Eye (tissue), 1 donor: ENCODE measurements at regions not wholly inside any gene's neighbourhood (a gene's known extent, or its start where the extent isn't known, plus 50 kb on each side); places are given as distances from the start of the nearest gene placed in this dataset.
"Not testable (repeated sequence)": the region's sequence is repeated elsewhere in the genome, so short reads cannot be mapped to it uniquely, and the experiment has no call there.

ENCODE experiments used
- DNase-seq: peaks from one replicate; pipeline ENCODE4 v3.0.0-alpha.2; 2015

DNA sequence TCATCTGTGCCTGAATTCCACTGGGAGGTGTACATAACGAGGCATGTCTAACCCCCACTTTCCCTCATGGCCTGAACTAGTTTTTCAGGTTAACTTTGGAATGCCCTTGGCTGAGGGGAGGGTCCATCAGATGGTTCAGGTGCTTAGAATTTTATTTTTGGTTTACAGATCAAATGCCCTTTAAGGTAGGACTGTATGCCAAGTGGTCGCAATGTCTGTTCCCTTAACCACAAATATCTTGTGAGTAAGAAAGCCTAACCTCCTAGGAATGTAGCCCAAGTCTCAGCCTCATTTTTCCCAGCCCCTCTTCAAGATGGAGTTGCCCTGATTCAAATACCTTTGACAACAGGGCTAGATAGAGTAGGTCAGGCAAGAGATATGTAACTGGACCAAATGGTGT, 78.4 kb downstream of the RNASET2 start:
- no peak for DNase-seq

DNA sequence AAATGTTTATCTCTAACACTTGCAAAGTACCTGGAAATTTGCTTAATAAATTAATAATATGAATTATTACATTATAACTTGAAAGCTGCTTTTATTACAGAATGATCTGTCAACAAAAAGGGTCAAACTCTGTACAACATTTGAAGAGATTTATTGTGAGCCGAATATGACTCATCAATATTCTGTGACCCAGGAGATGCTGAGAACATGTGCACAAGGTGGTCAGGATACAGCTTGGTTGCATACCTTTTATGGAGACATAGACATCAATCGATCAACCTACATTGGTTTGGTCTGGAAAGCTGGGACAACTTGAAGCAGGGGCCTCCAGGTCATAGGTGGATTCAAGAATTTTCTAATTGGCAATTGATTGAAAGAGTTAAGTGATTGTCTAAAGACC, 79.0 kb downstream of the RNASET2 start:
- DNase-seq, result no peak

DNA sequence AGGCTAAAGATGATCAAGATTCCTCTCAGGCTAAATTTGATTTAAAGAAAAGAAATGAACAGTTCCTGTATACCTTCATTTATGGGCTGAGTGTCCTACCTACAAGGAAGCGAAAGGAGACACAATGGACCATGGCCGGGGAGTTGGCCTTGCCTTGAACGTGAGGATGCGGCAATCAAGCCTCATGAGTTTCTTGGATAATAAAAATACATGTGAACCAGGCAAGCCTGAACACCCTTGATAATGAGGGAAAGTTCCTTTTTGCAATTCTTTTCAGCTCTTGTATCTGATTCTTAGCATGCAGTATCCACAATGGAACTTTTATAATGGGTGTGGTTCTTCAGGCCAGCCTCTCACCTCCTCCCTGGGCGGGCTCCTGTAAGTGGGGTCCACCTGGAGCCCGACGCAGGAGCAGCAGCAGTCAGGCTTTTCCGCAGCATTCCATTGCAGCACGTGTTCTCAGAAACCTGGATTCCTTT, 83.8 kb downstream of the RNASET2 start:
- DNase-seq, result no peak

DNA sequence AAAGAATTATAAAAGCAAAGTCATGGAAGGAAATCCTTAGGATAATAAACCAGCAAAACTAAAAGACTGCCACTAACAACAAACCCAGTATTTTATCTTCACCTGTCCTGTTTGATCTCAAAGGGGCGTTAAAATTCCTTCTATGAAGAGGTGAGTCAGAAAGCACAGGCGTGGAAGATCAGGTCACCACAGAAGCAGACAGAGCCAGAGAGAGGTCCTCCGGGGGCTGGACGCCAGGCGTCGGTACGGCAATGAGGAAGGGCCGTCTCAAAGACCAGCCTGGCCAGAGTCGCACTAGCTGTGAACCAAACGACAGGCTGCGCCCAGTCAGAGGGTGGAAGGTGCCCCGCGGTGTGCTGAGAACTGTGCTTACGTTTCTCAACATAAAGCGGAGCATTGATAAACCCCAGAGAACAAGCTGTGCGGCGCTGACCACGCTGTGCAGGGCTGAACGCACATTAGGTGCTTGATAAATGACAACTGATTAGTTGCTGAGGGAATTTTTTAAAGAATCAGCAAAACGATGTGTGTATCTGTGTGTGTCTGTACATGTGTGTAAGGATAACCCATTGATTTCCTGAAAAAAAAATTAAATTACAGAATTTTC, 85.6 kb downstream of the RNASET2 start:
- DNase-seq, result no peak

DNA sequence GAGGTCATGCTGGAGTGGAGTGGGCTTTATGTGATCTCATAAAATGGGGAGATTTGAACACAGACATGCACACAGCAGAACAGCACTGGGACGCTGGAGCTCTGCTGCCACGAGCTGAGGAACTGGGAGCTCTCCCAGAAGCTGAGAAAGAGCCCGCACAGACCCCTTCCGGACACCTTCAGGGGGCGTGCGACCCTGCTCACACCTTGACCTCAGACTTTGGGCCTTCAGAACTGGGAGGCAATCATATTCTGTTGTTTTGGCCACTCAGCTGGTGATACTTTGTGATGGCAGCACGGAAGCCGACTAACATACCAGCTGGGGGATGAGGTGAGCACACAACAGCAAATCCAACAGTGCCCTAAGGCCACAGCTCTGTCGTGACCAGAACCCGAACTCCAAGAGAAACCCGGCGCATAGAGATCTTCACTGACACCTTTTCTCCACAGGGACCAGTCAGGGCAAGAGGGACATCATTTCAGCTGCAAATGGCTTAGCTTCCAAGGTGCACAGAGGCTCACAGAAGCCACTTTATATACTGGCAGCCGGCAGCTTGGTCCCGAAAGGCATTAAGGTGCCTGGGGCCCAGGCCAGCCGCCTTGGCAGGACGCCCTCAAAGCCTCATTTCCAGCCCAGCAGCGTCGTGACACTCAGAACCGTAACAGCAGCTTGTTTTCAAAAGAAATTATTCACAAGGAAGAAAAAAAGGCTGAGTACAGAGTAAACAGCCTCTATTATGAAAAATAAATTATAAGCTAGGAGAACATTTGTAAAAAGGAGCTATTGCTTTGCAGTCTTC, 89.3 kb downstream of the RNASET2 start:
- no peak for DNase-seq

DNA sequence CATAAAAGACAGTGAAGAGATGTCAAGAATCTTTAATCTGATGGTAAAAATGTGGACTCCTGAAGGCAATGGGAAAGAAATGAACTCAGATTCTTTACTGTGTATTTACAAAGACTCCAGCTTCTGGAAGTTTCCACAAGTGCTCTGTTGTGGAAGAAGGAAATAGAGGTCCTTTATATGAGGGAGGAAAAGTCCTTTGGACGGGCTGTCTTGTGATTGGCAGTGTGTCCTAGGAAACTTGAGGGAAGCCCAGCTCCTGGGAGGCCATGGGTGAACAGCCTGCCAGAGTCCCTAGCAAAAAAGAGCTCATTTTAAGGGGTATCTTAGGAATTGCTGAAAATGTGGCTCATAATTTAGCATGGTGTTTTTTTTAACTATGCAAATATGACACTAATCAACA, 92.0 kb downstream of the RNASET2 start:
- no peak for DNase-seq

DNA sequence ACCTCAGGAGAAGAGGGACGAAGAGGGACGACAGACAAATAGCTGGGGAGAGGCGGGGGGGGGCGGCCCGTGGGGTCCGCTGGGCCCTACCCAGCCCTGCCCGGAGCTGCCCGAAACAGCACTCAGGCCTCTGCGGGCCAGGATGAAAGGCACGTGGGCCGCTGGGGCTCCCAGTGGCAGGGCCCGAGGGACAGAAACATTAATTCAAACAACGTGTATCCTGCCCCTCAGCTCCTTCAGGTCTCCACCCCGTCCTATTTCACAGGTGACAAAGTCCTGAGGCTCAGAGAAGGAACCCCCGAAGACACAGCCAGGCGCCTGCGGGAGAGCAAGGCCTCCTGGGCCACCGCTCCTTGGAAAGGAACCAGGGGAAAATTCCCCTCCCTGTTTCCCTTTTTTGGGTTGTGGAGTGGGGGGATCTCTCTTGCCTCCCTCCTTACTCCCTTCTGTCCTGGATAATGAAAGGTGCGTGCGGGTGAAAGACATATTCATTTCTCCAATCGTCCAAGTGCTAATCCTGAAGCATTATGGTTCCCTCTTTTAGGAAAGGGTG, 93.3 kb downstream of the RNASET2 start:
- DNase-seq, result no peak

DNA sequence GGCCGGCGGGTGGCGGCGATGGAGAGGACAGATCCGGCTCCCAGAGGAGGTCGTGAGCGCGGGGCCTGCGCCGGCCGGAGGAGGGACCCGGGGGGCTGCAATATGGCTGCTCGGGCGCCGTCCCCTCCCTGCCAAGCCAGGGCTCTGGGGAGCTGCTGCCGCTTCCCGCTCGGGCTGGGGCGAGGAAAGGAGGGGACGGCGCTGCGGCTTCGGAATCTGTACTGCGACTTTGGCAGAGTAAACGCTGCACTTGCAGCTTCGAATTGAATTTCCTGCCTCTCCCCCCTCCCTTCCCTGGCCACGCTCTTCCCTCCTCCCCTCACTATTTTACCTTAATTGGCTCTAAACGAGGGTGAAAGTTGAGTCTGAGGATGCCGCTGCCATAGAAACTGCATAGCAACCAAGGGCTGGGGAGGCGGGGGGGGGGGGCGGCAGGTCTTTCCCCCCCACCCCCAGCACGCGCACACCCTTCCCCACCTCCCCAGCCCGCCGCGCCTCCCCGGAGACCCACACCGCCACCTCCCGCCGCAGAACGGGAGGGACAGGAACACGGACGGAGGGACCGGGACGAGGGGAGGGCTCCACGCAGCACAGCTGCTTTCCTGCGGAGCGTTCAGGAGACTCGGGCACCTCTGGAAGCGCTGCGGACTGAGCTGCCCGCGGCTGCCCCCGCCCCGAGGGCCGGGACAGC, 93.9 kb downstream of the RNASET2 start:
- DNase-seq, result peak; percentile 82

DNA sequence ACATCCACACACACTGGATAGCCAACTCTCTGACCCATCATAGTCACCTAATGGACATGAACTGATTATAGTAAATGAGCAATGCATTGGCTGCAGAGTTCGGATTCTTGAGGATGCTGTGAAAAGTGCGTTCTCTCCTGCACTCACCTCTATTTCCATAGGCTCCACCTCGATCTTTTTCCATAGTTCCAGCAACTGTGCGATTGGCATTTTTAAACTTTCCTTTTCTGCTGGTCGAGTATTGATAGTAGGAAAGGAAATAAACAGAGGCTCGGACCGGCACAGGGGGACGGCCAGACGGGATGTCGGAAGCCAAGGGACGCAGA, 94.4 kb downstream of the RNASET2 start:
- no peak for DNase-seq

DNA sequence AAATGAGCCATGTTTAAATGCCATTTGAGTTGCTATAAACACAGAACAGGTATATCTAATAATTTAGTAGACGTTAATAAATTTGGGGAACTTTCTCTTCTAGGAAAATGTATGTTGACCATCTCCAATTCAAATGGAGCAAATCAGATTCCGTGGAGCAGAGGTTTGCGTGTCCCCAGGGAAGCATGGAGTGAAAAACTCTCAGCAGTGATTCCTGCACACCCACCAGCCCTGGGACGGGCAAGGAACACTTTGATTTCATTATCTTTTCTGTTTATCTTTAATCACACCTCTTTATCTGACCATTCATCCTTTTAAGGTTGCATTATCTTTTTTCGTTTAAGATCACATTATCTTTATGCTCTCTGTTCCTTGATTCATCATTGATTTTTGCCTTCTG, 95.0 kb downstream of the RNASET2 start:
- DNase-seq, result no peak

DNA sequence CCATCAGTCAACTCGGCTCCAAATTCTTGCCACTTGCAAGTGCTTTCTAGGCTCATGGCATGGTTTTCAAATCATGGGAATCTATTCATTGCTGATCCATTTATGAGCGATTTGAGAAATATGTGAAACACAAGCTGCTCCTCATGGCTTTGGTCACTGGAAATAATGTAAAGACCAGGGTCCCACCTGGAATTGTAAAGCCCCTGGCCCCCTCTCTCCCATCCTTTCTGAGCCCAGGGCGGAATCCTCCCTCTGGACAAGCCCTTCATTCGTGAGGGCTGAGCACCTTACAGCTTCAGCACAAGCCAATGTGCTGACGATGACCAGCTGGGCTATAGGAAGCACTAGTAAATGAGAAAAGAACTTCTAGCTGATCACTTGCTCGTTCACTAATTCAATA, 96.0 kb downstream of the RNASET2 start:
- no peak for DNase-seq

DNA sequence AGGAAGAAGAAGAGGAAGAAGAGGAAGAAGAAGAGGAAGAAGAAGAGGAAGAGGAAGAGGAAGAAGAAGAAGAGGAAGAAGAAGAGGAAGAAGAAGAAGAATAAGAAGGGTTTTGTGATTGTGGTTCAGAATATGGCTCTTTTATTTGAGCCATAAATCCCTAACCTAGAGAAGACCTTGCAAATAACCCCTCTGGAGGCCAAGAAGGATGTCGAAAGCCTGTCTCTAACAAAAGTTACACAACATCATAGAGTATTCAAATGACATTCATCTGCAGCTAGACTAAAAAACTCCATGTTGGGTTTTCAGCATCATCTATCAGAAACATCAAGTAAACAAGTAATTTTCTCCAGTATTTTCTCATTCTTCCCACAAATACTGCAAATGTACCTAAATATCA, 100.9 kb downstream of the RNASET2 start:
- DNase-seq, result no peak

DNA sequence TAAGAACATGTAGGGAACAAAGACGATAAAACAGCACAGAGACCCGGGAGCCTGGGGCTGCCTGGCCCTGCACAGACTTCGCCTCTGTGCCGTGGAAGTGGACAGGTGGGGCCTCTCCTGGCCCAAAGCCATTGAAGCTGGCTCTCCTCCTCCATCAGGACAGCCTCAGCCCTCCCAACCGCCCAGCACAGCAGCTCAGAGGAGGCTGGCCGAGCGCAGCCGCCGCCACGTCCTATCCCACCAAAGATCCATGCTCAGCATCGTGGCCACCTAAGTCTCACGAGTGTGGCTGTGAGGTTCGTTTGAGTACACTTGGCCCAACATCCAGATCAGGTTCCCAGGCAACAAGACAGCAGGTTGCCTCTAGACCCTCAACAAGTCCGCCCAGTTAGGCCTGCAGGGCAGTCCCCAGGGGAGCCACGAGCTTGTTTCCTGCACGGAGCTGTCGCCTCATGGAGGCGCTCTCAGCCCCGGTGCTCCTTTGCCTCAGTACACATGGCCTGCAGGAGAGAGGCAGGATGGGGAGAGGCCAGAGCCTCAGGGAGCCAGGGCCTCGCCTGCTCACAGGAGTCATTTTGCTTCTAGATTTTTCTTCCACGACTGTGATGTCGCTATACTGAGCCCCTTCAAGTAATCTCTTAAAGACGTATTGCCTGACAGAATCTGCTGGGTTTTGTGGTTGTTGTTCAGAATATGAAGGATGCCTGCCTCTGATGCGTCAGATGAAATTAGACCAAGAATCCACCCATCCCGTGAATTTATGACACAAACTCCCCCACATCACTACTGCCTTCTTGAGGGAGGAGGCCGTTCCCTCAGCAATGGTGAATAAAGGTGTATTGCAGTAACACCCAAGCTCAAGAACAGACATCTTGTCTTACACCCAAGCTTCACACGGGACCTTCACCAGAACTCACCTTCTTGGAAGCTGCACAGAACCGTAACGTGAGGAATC, 102.7 kb downstream of the RNASET2 start:
- no peak for DNase-seq

DNA sequence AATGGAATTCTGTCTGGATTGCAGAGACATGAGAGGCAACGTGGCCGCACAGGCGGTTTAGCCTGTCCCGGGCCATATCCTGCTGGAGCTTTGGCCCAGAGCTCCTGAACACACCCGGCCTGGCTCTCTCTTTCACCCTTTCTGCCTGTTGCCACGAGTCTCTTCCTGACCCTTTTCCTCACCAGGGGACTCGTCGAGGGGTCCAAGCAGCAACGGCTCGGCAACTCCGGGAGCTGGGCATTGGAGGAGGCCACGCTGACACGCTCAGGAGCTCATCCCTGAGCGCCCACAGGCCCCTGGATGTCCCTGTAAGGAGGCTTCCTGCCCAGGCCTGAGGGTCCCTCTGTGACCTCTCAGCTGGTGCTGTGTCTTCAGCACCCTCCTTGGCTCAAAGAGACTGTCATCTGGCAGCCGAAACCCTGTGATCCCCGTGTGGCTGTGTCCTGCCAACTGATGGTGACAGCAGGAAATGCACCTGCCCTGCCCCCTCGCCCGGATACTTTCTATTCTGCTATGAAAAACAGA, 103.8 kb downstream of the RNASET2 start:
- no peak for DNase-seq

DNA sequence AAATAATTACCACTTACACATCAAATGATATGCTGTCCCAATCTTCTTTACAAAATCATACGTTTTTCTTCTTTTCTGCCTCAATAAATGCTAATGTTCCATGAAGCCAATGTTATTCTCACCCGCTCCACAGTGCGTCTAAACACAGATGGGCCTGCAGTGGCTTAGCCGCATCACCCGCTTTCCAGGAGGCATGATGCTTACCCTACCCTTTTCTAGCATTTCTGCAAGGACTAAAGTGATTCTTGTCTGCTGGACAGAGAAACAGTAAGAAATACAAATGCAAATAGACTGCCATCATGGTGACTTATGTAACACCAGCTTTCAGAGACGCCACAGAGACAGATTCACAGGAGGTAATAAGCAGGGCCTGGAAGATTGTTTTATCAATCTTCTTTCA, 104.4 kb downstream of the RNASET2 start:
- no peak for DNase-seq

DNA sequence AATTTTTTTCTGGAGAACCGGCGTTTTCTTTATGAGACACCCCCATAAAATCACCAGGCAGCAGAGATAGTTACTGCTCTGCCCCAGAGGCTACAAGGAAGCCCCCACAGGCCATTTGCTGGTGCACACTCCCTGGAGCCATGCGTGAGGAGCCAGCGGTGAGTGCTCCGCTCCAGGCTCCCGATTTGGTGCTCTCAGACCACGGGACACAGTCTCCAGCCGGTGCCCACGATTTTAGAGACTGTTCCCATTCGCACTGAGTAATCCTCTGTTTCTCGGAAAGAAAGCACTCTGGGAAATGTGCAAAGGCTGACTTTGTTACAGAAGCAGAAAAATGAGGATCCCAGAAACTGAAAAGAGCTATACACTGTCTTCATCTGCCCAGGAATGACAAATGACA, 104.9 kb downstream of the RNASET2 start:
- DNase-seq, result no peak

DNA sequence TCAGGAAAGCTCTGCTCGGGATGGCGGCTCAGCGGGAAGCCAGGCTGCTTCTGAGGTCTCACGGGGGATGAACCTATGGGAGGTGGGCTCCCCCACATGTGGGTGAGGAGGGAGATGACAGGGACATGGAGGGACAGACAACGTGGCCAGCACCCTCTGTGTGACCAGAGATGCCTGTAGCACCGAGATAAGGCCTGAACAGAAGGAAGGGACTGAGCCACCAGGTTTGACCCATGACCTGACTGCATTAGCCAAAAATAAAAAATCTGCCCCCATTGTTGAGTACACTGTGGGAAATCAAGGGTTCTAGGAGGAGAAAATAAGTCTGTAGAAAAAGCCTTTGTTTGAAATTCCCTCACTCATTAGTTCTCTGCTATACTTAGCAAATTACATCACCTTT, 105.7 kb downstream of the RNASET2 start:
- DNase-seq, result no peak

DNA sequence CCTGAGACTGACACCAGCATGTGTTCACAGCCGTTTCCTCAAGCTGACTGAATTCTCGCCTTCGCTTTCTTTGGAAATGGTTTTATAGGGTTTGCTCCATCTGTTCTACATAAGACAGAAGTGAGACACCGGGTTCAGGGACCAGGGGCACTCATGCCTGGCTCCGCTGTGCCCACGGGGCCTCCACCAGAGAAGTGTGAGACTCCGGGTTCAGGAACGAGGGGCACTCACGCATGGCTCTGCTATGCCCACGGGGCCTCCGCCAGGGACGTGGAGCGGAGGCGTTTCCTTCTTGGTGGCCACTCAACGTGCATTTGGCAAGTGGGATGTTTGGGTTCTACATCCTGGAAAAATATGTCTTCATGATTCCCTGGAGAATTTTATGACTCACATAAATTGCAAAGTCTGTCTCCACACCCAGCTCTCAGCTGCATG, 106.6 kb downstream of the RNASET2 start:
- DNase-seq, result no peak

DNA sequence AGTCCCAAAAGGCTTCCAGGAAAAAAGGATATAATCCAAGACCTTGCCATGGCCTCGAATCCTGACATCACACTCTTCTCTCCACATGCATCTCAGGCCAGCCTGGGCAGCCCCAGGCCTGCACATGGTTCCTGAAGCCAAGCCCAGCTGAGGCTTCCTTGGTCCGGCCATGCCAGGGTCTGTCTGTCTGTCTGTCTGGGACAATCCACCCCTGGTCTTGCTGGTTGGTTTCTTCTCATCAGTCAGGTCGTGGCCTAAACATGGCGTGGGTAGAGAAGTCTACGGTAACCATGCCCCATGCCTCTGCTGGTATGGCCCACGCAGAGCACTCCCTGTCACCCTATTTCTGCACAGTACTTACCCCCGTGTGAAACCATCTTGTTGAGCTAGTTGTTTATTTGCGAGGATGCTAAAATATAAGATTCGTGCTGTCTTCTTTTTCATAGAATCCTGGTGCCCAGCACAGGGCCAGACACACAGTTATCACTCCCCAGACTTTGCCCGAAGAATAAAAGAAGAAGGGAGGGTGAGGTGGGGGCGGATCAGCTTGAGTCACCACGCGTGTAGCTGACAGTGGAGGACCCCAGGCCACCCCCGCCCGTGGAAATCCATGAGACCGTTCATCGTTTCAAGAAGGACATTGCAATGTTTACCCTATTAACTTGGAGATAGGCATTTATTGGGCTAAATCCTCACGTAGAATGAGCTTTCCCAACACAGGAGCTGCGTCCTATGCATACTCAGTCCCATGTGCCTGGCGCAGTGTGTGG, 107.2 kb downstream of the RNASET2 start:
- DNase-seq, result no peak

DNA sequence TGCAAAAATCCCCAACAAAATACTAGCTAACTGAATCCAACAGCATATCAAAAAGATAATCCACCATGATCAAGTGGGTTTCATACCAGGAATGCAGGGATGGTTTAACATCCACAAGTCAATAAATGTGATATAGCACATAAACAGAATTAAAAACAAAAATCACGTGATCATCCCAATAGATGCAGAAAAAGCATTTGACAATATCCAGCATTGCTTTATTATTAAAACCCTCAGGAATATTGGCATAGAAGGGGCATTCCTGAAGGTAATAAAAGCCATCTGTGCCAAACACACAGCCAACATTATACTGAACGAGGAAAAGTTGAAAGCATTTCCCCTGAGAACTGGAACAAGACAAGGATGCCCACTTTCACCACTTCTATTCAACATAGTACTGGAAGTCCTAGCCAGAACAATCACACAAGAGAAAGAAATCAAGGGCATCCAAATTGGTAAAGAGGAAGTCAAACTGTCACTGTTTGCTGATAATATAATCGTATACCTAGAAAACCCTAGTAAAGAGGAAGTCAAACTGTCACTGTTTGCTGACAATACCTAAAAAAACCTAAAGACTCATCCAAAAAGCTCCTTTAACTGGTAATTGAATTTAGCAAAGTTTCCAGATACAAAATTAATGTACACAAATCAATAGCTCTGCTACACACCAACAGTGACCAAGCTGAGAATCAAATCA, 109.8 kb downstream of the RNASET2 start:
- not testable (repeated sequence) for DNase-seq

DNA sequence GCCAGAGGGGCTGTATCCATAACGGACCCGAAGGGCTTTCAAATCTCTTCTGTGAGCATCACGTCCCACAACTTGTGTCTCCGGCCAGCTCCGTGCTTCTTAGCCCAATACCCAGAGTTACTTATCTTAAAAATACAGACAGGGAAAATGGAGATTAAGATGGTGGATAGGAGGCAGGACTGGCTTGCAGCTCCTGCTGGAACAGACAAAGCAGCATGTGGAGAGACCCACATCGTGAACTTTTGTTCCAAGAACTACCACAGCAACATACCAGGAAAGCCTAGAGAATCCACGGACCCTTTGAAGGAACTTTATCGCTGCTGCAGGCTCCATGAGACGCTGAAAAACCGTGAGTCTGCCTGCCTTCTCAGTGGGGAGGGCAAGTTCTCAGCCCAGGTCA, 113.7 kb downstream of the RNASET2 start:
- DNase-seq, result no peak
